SU-DHL-6 (cell line): ENCODE measurements at regions not wholly inside any gene's neighbourhood (a gene's known extent, or its start where the extent isn't known, plus 50 kb on each side); places are given as distances from the start of the nearest gene placed in this dataset.

Experiments used
- H2AFZ ChIP-seq: fragments of 200-600 bp; sonication (generic); 2 replicates; pipeline ENCODE4 v1.6.1; 2014; ENCODE audit warnings: low read depth, mild to moderate bottlenecking, moderate library complexity, mixed read lengths, antibody characterized with exemption, low read length; ENCODE audit not compliant: severe bottlenecking
- H3F3A ChIP-seq: fragments of 200-600 bp; shearing (Covaris generic); 2 replicates; pipeline ENCODE4 v1.6.0; 2016; ENCODE audit warnings: antibody characterized with exemption, mild to moderate bottlenecking; ENCODE audit not compliant: insufficient read depth
- H3K27ac ChIP-seq: fragments of 200-600 bp; sonication (generic); 2 replicates; pipeline ENCODE4 v1.5.1; 2016; ENCODE audit warnings: low read depth, mild to moderate bottlenecking, low read length, moderate library complexity, mixed read lengths
- H3K27me3 ChIP-seq: fragments of 200-600 bp; sonication (generic), shearing (Covaris generic); 2 replicates; pipeline ENCODE4 v1.6.0; 2014; ENCODE audit warnings: mild to moderate bottlenecking, low read length
- H3K36me3 ChIP-seq: fragments of 200-600 bp; sonication (generic); 2 replicates; pipeline ENCODE4 v1.6.1; 2014; ENCODE audit warnings: mild to moderate bottlenecking, low read length, mixed read lengths
- H3K4me2 ChIP-seq: fragments of 300-600, 200-600 bp; shearing (Covaris generic), sonication (generic); 2 replicates; pipeline ENCODE4 v1.6.0; 2014; ENCODE audit warnings: low read length, low read depth, mild to moderate bottlenecking; ENCODE audit not compliant: poor library complexity, severe bottlenecking
- H3K4me3 ChIP-seq: fragments of 200-600 bp; sonication (generic); 2 replicates; pipeline ENCODE4 v1.5.1; 2014; ENCODE audit warnings: antibody characterized with exemption, low read length, mild to moderate bottlenecking, mixed read lengths; ENCODE audit not compliant: insufficient read depth, poor library complexity, severe bottlenecking
- H3K79me2 ChIP-seq: fragments of 200-600 bp; sonication (generic); 2 replicates; pipeline ENCODE4 v1.6.1; 2014; ENCODE audit warnings: mild to moderate bottlenecking, low read length, moderate library complexity; ENCODE audit not compliant: insufficient read depth
- H3K9ac ChIP-seq: fragments of 200-600 bp; sonication (generic); 2 replicates; pipeline ENCODE4 v1.7.0; 2014; ENCODE audit warnings: mild to moderate bottlenecking, low read length
- H3K9me2 ChIP-seq: fragments of 200-600 bp; sonication (generic); replicated peaks from 2 replicates; pipeline ENCODE4 v1.6.1; 2014; ENCODE audit warnings: low read length; ENCODE audit not compliant: insufficient read depth
- H3K9me3 ChIP-seq: fragments of 200-600 bp; sonication (generic); 2 replicates; pipeline ENCODE4 v1.6.1; 2014; ENCODE audit warnings: low read length, mixed read lengths; ENCODE audit not compliant: insufficient read depth
- H4K20me1 ChIP-seq: fragments of 200-600 bp; sonication (generic); 2 replicates; pipeline ENCODE4 v1.6.1; 2014; ENCODE audit warnings: low read depth, mild to moderate bottlenecking, antibody characterized with exemption, low read length, moderate library complexity, mixed read lengths
- CTCF ChIP-seq: fragments of 200-600 bp; sonication (generic); IDR thresholded peaks from one replicate; pipeline ENCODE4 v1.5.1; 2017; ENCODE audit warnings: antibody characterized with exemption, mild to moderate bottlenecking, low read length, moderate library complexity; ENCODE audit not compliant: insufficient read depth, poor library complexity, severe bottlenecking
- EZH2phosphoT487 ChIP-seq: fragments of 200-600 bp; sonication (generic), shearing (Covaris generic); conservative IDR thresholded peaks from 2 replicates; pipeline ENCODE4 v1.6.1; 2018; ENCODE audit warnings: mild to moderate bottlenecking, antibody characterized with exemption, low read length, moderate library complexity, mixed read lengths

DNA sequence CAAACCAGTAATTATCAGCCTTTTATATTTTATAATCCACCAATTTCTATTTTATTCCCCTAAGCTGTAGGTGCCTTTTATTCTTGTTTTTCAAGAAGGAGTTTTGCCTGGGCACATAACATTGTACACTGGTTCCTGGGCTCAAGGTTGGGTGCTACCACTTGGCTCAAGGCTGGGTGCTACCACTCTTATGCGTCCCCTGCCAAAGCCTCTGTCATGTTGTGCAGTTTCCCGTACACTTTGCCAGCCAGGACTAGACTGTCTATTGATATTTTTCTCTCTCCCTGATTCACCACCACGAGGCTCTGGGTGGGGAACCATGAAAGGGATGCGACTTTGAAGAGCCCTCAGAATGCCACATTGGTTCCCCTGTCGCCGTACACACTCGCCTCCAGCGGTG lies 52.5 kb upstream of the VASH1 start:
- Histone ChIP-seq H3K36me3 (no peaks in the 10 kb centered on the region), H3K9me3 (no peaks in the 10 kb centered on the region), H3K27me3 (no peaks in the 10 kb centered on the region), H3K79me2 (no peaks in the 10 kb centered on the region), H3K9ac (no peak overlapping the region), H3K4me3 (no peak overlapping the region), H4K20me1 (no peaks in the 10 kb centered on the region), H3F3A (no peaks in the 10 kb centered on the region), H2AFZ (no peak overlapping the region), H3K4me2 (no peak overlapping the region), H3K27ac (no peak overlapping the region), H3K9me2 (no peaks in the 10 kb centered on the region)
- TF ChIP-seq CTCF (no peak), EZH2phosphoT487 (no peak)

DNA sequence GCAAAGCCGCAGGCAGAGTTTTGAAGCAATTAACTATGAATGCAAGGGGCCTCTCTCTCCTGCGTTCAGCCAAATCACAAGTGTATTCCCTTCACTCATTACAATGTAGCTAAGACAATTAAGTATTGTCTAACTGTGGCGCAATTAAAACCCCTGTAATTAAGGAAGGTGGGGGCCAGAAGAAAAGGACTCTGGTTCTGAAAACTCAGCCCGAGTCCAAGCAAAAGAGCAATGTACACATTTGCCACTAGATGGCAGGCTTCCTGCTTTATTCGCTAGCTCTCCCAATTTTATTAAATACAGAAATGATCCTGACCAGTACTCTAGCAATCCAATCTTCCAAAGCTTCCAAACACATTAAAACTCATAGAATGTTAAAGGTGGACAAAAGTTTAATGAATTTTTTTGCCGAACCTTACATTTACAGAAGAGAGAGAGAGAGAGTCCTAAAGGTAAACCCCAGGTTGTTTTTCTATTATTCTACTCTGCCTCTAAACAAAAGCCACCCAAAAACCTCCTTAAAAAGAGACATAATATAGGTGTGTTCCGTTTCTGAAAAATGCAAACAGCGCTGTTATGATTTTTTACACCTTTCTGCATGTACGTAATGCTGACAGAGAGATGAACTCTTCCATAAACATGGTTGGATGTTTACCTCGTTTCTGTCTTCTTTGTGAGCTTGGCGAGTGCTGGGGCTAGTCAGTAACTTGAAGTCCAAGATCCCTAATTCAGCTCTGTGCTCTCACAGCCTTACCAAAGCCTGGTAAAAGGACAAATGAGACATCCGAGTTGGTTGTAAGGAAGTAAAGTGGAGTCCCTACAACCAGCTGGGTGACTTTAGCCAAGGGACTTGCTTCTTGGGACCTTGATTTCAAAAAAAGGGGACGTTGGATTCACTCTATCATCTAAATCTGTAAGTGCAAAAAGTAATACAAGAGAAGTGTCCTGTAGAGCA lies 50.9 kb upstream of the VASH1 start:
- Histone ChIP-seq H3K27ac (no peak overlapping the region), H3K36me3 (no peaks in the 10 kb centered on the region), H3K9me2 (no peaks in the 10 kb centered on the region), H3K27me3 (no peaks in the 10 kb centered on the region), H3K4me2 (no peak overlapping the region), H3K9me3 (no peaks in the 10 kb centered on the region), H3K9ac (no peak overlapping the region), H3K4me3 (no peak overlapping the region), H4K20me1 (no peaks in the 10 kb centered on the region), H3F3A (no peaks in the 10 kb centered on the region), H3K79me2 (no peaks in the 10 kb centered on the region), H2AFZ (no peak overlapping the region)
- TF ChIP-seq EZH2phosphoT487 (no peak), CTCF (peak; percentile 71)
